GM19452 (cell line): ENCODE measurements at regions not wholly inside any gene's neighbourhood (a gene's known extent, or its start where the extent isn't known, plus 50 kb on each side); places are given as distances from the start of the nearest gene placed in this dataset.

Experiments used
- ATAC-seq: cut with Tn5 transposase; IDR thresholded peaks from one replicate; pipeline ENCODE4 v1.9.1; 2021; ENCODE audit not compliant: unreplicated experiment

DNA sequence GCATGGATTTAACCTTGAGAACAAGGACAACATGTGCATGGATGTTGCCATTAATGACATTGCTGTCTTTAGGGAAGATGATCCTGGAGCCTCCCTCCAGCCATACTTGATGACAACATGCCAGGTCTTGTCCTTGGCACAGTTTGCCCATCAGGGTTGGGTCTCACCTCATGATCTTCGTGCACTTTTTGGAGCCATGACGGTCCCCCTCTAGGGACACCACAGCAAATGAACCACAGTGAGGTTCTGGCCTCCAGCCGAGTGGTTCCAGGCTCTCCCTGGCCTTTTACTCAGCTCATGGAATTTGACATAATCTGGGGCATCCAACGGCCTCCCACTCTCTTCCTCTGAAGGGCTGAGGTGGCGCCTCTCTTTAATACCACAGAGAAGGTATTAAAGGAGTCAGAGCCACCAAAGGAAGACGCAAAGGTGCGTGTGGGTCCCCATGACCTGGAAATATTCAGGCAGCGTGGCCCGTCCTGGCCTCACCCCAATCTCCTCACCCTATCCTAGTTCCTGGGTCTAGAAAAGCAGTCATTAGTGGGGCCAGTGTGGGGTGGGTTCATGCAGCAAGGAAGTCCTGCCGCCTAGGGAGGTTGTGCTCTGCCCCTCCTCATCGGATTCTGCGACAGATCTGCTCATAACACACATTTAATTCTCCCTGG, 184.8 kb downstream of the CXCL12 start:
- ATAC-seq: no peak

DNA sequence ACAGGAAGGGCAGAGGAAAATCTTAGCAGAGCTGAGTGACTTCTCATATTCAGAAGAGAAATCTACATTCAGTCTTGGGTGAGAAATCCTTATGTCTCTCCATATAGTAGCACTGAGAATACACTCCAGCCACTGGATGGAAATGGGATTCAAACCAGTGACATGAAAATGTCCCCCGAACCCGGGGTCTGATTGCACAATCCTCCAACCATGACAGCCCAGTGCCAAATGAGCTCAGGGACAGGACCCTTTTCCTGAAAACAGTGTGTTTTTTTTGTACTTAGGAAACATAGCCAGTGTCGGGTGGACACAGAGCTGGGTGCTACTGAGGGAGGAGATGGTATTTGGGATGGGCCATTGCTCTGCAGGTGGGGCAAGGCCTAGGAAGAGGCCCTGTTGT, 185.6 kb downstream of the CXCL12 start:
- no peak for ATAC-seq

DNA sequence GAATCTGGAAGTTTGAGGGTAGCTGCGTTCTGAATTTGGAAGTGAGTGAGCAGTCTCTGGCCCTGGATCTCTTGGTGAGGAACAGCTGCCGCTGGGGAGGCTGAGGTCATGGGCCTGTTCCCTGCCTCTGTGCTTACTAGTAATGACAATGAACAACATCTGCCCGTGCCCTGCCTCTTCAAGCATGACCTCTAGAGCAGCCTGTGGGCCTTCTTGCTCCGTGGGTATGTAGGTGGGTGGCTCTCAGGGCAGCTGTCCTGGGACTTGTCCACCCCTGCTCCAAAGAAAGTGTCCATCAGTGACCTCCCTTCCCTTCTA, 186.2 kb downstream of the CXCL12 start:
- no peak for ATAC-seq

DNA sequence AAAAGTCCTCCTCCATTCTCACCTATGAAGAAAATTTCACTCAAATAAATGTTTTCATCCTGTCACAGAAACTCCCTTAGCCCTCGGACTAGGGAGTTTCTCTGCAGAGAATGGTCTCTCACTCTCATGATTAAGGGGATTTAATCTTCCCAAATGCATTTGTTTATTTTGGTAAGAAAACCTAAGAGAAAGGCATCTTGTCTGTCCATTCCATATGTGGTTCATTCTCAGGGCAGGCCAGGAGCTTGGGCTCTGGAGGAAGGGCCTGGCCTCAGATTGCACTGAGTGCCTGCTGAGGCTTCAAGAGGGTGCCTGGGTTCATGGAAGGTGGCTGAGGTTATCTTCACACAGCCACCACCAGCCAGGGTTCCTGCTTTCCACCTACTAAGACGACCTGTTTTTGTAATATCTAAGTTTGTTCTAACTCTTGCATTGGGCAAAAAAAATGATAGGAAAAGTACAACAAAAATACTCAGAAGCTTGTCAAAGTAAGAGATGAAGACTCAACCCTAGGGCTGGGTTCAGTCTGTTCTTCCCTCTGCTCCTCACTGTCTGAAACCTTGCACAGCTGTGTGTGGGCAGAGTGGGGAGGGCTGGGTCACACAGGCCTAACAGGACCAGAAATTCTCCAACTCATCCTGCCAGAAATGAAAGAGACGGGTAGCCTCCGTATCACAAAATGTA, 186.7 kb downstream of the CXCL12 start:
- no peak for ATAC-seq

DNA sequence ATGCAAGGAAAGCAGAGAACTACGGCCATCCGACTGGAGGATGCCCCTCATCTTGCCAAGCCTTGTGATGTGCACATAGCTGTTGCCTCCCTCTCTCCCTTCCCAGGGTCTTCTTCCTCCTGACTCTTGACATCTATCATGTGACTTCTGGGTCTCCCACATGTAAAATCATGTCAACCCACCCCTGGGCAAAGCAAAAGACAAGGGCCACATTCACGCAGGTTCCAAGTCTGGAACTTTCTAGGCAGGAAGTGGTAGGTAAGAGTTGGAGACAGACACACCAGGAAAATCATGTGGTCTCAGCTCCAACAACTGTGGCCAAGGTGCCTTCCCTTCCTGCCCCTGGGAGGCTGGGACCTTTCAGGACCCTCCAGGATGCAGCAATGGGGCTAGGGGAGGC, 187.3 kb downstream of the CXCL12 start:
- no peak for ATAC-seq

DNA sequence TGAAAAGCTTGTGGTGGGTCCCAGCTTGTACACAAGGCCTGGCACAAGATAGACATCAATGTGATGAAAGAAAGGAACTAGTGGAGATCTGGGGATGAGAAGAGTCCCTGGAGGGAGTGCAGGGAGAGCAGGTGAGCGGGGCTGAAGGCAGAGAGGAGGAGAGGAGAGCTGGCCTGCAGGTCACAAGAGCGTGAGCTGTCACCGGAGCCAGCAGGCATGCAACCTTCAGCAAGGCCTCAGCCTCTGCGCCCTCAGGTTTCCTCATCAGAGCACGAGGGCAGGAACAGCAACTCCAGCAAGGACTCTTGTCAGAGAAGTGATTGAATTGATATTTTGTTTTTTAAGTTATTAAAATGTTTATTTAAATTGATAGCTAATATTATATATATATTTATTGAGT, 188.6 kb downstream of the CXCL12 start:
- ATAC-seq: no peak

DNA sequence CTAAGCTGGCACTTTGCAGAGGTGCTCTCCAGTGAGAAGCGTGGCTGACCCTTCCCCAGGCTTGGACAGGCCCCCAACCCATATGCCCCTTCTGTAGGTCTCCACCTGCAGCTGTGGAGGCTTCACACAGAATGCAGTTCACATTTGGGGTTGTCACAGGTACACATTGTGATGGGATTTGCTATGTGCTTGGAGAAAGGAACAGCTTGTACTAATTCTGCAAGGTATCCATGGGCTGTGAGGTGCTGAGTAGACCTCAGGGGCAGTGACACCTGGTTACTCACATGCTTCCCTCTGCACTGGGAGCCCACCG, 188.9 kb downstream of the CXCL12 start:
- ATAC-seq: no peak

DNA sequence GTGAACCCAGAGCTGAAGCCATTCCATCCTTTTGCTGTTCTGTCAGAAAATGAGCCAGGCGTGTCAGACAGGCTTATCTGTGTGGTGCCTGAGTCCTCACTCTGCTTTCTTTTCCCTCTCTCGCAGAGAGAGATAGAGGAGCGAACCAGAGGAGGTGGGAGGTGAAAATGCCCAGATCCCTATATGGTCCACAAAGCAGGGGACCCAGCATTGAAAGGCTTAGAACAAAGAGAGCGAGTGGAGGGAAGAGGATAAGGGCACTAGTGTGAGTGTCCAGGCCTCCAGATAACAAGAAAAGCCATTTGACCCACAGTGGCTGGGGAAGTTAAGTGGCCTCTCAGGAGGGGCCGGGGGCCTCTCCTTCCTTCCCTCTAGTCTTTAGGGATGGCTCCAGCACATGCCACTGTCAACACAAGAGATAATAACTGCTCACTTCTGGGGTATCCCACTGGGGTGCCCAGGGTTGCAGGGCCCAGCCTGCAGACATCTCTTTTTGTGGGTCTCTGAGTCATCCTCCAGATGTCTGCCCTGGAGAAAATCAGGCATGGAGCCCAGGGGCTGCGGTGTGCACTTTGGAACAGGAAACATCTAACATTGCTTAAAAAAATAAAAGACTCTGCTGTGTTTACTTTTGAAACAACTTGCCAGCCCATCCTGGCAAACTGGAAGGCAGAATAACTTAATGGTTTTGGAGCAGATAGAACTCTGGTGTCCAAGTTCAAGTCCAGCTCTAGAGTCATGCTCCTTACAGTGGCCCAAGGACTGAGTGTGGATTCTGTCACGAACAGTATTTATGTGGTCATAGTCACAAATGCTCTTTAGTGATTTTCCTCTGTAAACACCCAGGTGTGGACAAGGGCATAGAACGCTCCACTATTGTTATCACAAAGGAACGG, 189.5 kb downstream of the CXCL12 start:
- no peak for ATAC-seq

DNA sequence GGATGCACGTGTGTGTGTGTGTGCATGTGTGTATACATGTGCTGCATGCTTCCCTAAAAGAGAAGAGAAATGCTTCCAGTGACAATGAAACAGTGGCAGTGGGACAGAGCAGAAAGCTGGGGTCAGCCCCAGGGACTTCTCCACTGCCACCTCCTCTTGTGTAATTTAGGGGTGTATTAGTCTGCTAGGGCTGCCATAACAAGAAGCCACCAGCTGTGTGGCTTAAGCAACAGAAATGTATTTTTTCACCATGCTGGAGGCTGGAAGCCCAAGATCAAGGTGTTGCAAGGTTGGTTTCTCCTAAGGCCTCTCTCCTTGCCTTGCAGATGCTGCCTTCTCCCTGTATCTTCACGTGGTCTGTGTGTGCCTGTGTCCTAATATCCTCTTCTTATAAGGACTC, 190.5 kb downstream of the CXCL12 start:
- ATAC-seq: no peak

DNA sequence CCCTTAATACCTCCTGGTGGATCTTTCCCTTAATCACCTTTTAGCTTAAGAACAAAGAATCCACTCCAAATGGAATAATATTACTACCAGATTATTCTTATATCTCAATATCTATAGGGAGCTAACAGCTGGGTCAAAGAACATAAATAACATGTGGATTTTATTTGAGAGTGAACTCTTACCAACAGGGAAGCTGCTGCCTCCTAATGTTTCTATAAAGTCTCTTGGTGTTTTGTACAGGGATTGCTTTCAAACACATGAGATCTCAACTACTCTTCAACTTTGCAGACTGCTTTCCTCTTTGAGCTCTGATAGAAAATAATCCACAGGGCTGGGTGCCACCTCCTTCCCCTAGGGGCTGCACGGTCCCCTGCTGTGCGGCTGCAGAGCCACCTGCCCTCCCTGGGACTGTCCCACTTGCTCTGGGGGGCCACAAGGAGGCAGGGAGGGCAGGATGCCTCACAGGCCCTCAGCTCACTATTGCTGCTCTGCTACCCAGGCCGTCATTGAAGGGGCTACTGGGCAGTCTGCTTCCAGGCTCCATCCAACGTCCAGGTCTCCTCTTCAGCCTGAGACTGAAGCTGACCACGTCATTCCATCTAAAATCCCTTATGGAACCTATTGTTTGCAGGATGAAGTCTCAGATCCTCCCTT, 191.2 kb downstream of the CXCL12 start:
- ATAC-seq: no peak

DNA sequence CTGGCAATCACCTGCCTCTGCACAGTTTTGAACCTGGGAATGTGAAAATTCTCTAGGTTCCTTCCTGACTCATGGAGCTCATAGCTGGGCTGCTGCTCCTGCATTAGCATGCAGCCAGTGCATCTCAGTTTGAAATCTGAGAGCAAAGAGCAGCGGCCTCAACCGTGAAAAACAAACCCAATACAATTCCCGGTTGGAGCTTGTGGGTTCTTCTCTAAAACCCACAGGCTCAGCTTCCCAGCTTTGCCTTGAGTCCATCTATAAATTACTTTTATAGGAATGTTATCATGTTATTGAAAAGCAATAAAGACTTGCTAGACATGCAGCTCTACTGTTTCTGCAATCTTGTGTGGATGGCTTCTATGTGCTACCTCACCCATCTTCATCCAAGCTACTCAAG, 191.7 kb downstream of the CXCL12 start:
- ATAC-seq: no peak

DNA sequence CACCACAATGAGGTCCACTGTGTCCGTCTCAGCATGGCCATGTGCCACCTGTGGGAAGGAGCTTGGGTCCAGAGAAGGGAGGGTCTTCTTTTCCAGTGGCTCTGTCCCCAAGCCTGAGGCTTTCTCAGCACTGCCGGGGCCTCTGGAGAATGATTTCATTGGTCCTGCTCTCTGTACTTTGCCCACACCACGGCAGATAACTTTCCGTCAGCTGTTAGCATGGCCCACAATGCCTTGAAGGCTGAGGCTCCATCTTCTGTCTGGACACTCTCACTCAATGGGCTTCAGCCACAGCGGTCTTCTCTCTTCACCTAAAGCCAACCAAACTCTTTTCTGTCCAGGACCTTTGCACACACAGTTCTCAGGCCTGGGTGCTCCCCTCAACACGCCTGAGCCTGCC, 192.5 kb downstream of the CXCL12 start:
- ATAC-seq: no peak

DNA sequence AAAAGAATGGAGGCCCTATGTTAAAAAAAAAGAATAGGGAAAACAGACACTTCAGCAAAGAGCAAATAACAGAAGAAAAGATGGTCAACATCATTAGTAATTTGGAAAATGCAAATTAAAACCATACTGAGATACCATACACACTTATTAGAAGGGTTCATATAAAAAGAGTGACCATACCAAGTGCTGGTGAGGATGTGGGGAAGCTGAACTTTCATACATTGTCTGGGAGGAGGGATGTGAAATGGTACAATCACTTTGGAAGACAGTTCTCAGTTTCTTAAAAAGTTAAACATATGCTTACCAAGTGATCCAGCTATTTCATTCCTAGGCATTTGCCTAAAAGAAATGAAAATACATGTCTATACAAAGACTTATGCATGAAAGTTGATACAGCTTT, 194.4 kb downstream of the CXCL12 start:
- no peak for ATAC-seq

DNA sequence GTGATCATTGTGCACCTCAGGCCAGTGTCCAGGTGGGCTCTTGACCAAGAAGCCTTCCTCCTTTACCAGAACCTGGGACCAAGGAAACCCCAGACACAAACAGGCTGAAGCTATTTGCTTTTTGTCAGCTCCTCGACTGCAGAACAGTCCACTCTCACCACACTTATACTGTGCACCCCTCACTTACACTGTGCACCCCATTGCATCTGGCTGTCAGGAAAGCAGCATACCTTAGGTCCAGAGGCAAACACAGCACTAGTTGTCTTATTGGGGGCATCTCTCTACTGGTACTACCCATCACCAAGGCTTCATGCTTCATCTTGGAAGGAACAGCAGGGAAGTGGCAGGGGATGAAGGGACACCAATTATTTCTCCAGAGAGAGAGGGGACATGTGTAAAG, 198.1 kb downstream of the CXCL12 start:
- no peak for ATAC-seq

DNA sequence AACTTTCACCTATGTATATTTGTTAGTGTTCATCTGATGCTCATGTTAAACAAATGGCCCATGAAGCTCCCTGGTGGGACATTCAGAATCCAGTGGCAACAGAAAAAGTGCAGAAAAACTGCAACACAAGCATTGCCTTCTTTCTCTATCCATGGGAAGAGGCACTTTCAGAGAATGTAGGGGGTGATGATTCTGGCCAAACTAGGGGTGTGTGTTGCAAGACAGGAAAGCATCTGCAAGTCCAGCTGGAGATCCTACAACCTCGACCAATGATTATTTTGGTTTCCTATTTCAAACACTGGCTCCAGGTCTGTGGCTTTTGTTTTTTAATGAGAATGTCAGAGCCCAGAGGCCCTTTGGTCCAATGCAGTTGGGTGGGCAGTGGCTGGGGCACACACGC, 198.7 kb downstream of the CXCL12 start:
- ATAC-seq: no peak

DNA sequence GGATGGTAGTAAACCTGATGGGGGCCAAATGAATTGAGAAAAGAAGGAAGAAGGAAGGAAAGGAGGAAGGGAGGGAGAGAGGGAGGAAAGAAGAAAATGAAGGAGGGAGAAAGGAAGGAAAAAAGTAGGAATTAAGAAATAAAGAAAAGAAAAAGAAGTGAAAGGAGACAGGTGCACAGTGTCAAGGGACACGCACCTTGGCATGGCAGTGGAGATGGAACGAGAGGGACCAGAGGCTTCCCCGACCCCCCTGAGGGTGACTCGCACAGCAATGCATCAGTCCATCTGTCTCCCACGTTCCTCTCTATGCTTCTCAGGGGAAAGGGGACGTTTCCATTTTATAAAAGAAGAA, 199.6 kb downstream of the CXCL12 start:
- no peak for ATAC-seq

DNA sequence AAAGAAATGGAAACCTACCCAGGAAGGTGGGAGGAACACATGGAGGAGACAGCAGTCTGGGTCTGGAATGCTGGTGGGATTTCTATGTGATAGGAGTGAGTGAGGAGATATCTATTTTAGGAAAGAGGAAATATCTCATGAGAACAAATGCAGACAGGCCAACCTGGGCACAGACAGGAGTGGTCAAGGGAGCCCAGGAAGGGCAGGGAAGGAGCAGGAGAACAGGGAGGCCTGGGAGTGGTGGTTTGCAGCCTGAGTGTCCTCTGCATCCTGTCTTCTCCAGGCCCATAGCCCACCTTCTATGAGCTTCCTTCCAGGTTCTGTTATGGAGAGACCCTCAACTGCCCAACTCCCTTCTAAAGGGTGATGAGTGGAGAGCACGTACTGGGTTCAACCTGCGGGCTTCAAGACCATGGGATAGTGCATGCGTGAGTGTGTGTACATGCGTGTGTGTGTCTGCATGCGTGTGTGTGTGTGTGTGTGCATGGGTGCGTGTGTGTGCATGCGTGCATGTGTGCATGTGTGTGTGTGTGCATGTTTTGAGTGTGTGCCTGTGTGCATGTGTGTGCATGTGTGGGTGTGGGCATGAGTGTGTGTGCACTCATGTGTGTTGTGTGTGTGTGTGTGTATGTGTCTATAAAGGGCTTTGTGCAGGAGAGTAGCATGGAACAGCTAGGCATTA, 200.1 kb downstream of the CXCL12 start:
- no peak for ATAC-seq

DNA sequence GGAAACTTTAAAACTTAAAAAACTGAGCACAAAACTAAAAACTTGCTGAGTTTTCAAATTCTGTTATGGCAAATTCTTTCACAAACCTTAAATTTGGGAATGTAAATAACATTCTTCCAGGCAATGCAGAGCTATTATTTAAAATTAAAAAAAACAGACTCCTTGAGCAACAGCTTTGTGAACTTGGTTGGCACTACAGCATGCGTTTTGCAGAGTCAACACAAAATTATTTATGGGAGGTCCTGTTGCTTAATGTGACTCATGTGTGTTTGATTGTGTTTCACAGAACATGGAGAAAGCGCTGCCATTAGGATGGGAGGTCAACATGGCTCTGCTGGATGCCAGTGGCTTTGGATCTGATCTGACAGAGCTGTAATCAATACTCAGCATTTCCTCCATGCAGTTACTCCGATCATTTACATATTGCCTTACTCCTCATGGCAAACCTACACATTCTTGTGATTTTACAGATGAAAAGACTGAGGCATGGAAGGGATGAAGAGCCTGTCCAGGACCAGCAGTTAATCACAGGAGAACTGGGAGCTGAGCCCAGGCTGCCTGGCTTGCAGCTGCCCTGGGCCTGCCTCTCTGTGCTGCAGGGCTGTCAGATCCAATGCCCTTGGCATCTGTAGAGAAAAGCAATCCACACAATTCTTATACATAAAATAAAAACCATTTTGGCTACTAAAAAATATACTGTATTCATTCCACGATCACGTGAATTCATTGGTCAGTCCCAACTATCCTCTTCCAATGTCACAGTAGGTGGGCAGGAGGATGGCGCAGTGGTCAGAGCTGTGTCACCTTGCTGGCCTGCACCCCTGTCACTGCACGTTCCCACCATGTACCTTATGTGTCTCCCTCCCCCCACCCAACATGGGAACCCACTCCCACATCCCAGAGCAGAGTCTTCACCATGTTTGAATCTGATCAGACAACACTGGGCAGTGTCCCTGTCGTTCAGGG, 200.9 kb downstream of the CXCL12 start:
- ATAC-seq: no peak

DNA sequence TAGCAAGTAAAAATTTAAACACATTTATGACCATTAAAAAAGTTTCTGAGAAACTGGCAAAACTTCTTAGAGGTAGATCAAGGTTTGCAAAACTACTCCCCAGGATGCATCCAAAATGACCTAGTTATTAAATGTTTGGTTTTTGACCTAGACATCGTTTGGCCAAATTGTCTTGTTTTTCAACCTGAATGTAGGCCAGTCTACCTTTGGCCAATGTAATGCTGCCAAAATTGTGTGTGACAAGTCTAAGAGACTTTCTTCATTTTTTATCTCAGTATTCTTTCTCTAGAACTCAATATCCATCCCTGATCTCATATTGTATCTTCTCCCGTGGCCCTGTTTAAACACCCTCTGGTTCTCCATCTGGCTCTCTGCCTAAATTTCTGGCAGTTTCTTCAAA, 202.0 kb downstream of the CXCL12 start:
- ATAC-seq: no peak
